ENCODE measurements at regions not wholly inside any gene's neighbourhood (a gene's known extent, or its start where the extent isn't known, plus 50 kb on each side); places are given as distances from the start of the nearest gene placed in this dataset.

- H4K20me1 ChIP-seq (ENCODE audit: control insufficient read depth, insufficient read depth, low read depth, low read length) = no peaks in the 10 kb centered on the region
- H3K79me2 ChIP-seq (ENCODE audit: control insufficient read depth, low read length) = no peaks in the 10 kb centered on the region
- no peaks in the 10 kb centered on the region for H3K36me3 ChIP-seq (ENCODE audit: control insufficient read depth, low read length)
- H3K9me2 ChIP-seq (replicated peaks; ENCODE audit: control insufficient read depth, low read length) = no peaks in the 10 kb centered on the region
- H3K4me1 ChIP-seq (ENCODE audit: control insufficient read depth, low read length) = no peaks in the 10 kb centered on the region
- no peak overlapping the region for H3K27ac ChIP-seq (ENCODE audit: low read depth, low read length)
- no peak overlapping the region for H3K4me3 ChIP-seq (ENCODE audit: low read length)
- TF ChIP-seq CTCF (IDR thresholded peaks at IDR 0.05; ENCODE audit: low read depth, low read length, poor library complexity, severe bottlenecking) = no peak
- TF ChIP-seq EZH2phosphoT487 (IDR thresholded peaks at IDR 0.05; ENCODE audit: borderline replicate concordance, low read length) = no peak
- no peaks in the 10 kb centered on the region for H3K9me3 ChIP-seq (ENCODE audit: control insufficient read depth, insufficient read depth, low read length)
- H3K27me3 ChIP-seq (ENCODE audit: control insufficient read depth, low read length) = peaks cover 11% of the 10 kb centered on the region
- no peak overlapping the region for H3K4me2 ChIP-seq (ENCODE audit: low read length)
- H3F3A ChIP-seq (ENCODE audit: control insufficient read depth, insufficient read depth) = no peaks in the 10 kb centered on the region
Measured at GRCh38 chr16:86117756-86118155, 218.8 kb downstream of the IRF8 start.

DNA sequence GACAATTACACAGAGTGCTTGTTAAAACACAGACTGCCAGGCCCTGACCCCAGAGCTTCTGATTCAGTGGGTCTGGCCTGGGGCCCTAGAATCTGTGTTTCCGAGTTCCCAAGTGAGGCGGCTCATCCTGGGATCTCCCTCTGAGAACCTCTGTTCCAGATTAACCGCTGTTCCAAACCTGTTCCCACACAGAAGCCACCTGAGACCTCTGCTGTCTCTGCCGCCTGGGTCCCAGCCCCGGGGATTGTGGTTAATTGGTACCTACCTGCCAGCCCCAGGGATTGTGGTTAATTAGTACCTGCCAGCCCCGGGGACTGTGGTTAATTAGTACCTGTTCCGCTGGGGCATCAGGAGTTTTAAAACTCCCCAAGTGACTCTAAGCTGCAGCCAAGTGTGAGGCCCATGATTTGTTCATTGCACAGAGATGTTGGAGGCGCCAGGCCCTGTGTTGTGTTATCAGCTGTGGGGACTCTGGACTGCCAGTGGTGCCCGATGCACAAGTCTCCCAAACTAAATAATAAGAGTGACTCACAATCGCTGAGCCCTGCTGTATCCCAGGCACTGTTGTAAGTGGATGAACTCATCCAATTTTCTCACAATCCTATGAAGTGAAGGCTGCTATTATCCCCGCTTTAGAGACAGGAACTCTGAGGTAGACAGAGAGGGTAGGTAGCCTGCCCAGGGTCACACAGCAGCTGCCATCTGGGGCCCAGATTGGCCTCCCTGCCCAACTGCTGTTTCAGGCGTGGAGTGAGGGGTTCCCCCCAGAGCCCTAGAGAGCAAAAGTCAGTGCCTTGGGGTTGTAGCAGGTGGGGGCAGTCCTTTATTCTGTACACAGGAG, 219.7 kb downstream of the IRF8 start:
- Histone ChIP-seq H3K27me3 (ENCODE audit: control insufficient read depth, low read length) (peaks cover 12% of the 10 kb centered on the region), H3K4me3 (ENCODE audit: low read length) (no peak overlapping the region), H3K27ac (ENCODE audit: low read depth, low read length) (no peak overlapping the region), H3K4me2 (ENCODE audit: low read length) (no peak overlapping the region), H4K20me1 (ENCODE audit: control insufficient read depth, insufficient read depth, low read depth, low read length) (no peaks in the 10 kb centered on the region), H3K9me3 (ENCODE audit: control insufficient read depth, insufficient read depth, low read length) (no peaks in the 10 kb centered on the region), H3K36me3 (ENCODE audit: control insufficient read depth, low read length) (no peaks in the 10 kb centered on the region), H3K79me2 (ENCODE audit: control insufficient read depth, low read length) (no peaks in the 10 kb centered on the region), H3K4me1 (ENCODE audit: control insufficient read depth, low read length) (no peaks in the 10 kb centered on the region), H3K9me2 (replicated peaks; ENCODE audit: control insufficient read depth, low read length) (no peaks in the 10 kb centered on the region), H3F3A (ENCODE audit: control insufficient read depth, insufficient read depth) (no peaks in the 10 kb centered on the region)
- TF ChIP-seq CTCF (IDR thresholded peaks at IDR 0.05; ENCODE audit: low read depth, low read length, poor library complexity, severe bottlenecking) = no peak

DNA sequence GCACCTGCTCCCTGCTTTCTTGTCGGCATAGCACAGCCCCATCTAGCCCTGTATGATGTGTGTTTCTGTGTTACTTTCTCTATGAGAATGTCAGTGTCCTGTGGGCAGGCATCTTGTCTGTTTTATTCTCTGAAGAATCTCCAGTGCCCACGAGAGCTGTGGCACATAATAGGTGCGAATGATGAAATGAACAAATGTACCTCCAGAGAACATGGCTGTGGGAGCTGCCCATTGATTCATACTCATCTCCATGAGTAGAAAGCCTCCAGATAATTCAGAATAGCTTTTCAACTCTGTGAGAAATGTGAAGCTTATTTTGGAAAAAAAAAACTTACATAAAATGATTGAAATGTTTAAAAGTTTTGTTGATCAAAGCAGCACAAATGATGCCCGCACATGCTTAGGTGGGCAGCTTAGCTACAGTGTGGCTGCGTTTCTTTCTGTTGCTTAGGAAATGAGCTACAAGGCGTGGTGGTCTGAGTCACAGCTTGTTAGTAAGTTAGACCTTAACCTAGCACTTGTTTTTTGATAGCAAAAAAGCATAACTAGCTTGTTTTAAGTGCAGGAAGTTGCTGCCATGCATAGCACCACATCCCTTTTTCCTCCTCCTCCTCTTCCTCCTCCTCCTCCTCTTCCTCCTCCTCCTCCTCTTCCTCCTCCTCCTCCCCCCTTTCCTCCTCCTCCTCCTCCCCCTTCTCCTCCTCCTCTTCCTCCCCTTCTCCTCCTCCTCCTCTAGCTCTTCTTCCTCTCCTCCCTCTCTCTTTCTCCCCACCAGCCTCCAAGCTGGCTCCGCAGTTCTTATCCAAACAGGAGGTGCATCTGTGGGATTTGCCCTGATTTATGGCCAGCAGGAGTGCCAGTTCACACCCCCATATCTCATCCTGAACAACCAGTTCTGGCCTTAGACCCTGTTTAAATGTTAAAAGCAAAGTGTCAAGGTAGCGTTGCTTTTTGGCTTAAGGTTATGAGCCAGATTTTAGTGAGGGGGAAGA, 221.5 kb downstream of the IRF8 start:
- H3K36me3 ChIP-seq (ENCODE audit: control insufficient read depth, low read length) = no peaks in the 10 kb centered on the region
- H3K4me2 ChIP-seq (ENCODE audit: low read length) = no peak overlapping the region
- H3K27me3 ChIP-seq (ENCODE audit: control insufficient read depth, low read length) = peaks cover 22% of the 10 kb centered on the region
- no peaks in the 10 kb centered on the region for H4K20me1 ChIP-seq (ENCODE audit: control insufficient read depth, insufficient read depth, low read depth, low read length)
- H3K27ac ChIP-seq (ENCODE audit: low read depth, low read length) = no peak overlapping the region
- H3K4me1 ChIP-seq (ENCODE audit: control insufficient read depth, low read length) = no peaks in the 10 kb centered on the region
- H3K79me2 ChIP-seq (ENCODE audit: control insufficient read depth, low read length) = no peaks in the 10 kb centered on the region
- no peaks in the 10 kb centered on the region for H3F3A ChIP-seq (ENCODE audit: control insufficient read depth, insufficient read depth)
- no peaks in the 10 kb centered on the region for H3K9me3 ChIP-seq (ENCODE audit: control insufficient read depth, insufficient read depth, low read length)
- H3K9me2 ChIP-seq (replicated peaks; ENCODE audit: control insufficient read depth, low read length) = no peaks in the 10 kb centered on the region
- H3K4me3 ChIP-seq (ENCODE audit: low read length) = no peak overlapping the region
- TF ChIP-seq CTCF (IDR thresholded peaks at IDR 0.05; ENCODE audit: low read depth, low read length, poor library complexity, severe bottlenecking) (no peak), EZH2phosphoT487 (IDR thresholded peaks at IDR 0.05; ENCODE audit: borderline replicate concordance, low read length) (no peak)

Measured in DOHH2 (cell line).